Lung (tissue), 11 donors: ENCODE measurements at regions not wholly inside any gene's neighbourhood (a gene's known extent, or its start where the extent isn't known, plus 50 kb on each side); places are given as distances from the start of the nearest gene placed in this dataset.
A peak's percentile ranks its signal among the peaks of the same experiment; 100 is the strongest.

Experiments
- ATAC-seq: fragments of 200-7000 bp; cut with Tn5 transposase; one replicate; pipeline ENCODE4 v1.9.1; 2020; ENCODE audit warnings: moderate number of reproducible peaks; ENCODE audit not compliant: insufficient read depth, low FRiP score
- DNase-seq, 3 donors: peaks; one replicate each; pipeline ENCODE4 v3.0.0-alpha.2; 2013 to 2017
- H3K27ac ChIP-seq, 2 donors: one replicate each; pipeline ENCODE4 v1.5.1; 2013; ENCODE audit warnings: mild to moderate bottlenecking in 2 of 2, moderate library complexity in 2 of 2, control low read depth in 1 of 2, inconsistent platforms in 1 of 2, low read depth in 1 of 2, low read length in 1 of 2
- H3K27me3 ChIP-seq, 3 donors: one replicate each; pipeline ENCODE4 v1.5.1; 2013; ENCODE audit warnings: low read length in 2 of 3; ENCODE audit not compliant: control insufficient read depth in 3 of 3, insufficient read depth in 3 of 3
- H3K36me3 ChIP-seq, 4 donors: one replicate each; pipeline ENCODE4 v1.5.1; 2013; ENCODE audit warnings: low read length in 4 of 4, mild to moderate bottlenecking in 1 of 4, moderate library complexity in 1 of 4; ENCODE audit not compliant: control insufficient read depth in 4 of 4, insufficient read depth in 4 of 4
- H3K4me1 ChIP-seq, 5 donors: one replicate each; pipeline ENCODE4 v1.5.1; 2013; ENCODE audit warnings: low read length in 5 of 5, mild to moderate bottlenecking in 2 of 5, moderate library complexity in 1 of 5; ENCODE audit not compliant: control insufficient read depth in 5 of 5, insufficient read depth in 5 of 5
- H3K4me3 ChIP-seq: one replicate; pipeline ENCODE4 v1.5.1; 2013; ENCODE audit warnings: mild to moderate bottlenecking, control low read depth, moderate library complexity
- H3K9ac ChIP-seq, 2 donors: one replicate each; pipeline ENCODE4 v1.5.1; 2013; ENCODE audit warnings: low read length in 2 of 2, control low read depth in 1 of 2; ENCODE audit not compliant: insufficient read depth in 1 of 2
- H3K9me3 ChIP-seq, 4 donors: one replicate each; pipeline ENCODE4 v1.5.1; 2013; ENCODE audit warnings: low read length in 3 of 4, mild to moderate bottlenecking in 1 of 4, moderate library complexity in 1 of 4; ENCODE audit not compliant: control insufficient read depth in 4 of 4, insufficient read depth in 3 of 4
- CTCF ChIP-seq: IDR thresholded peaks from 2 replicates; pipeline ENCODE4 v1.5.1; 2012; ENCODE audit warnings: mild to moderate bottlenecking; ENCODE audit errors: control extremely low read depth, extremely low read depth
- WGBS, 2 donors: extraction: QIAGEN DNeasy Blood & Tissue Kit; methylation state at CpG; one replicate each; pipeline ENCODE4 v1.1.7; 2013; 5-methylcytosine and 5-hydroxymethylcytosine counted together
- donor health status: control.
- donor health status: control.
- donor health status: Bipolar disorder and iron deficiency.
- donor health status: healthy.
- donor health status: DM: yes; HTN: yes; CAD: no.

DNA sequence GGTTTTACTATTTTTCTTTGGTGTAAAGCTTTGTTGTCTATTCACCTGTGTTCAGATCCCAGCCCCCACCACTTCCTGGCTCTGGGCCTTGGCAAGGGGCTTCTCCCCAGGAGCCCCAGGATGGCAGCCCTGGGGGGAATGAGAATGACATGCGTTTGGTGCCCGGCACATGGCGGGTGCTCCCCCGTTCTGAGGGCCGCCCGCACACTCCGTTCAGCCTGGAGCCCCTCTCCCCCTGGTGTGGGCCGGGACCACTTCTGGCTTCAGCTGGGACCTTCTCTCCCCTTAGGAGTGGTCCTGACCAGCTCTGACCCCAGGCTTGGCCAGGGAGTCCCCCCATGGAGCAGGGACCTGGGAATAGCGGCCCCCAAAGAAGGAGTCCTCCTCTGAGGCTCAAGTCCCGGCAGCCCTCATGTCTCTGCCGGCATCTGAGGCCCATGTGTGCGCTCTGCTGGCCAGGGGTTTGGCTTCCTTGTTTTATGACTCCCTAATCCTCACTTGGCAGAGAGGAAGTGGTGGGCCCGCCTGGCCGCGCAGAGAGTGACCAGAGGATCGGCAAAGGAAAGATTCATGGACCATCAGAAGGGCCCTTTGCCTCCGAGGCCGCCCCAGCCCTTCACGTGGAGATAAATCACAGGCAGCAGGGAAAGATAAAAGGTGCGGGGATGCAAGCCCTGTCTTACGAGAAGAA lies 57.0 kb upstream of the LMX1B start:
- peaks cover 0 to 19% (median 17%) of the 10 kb centered on the region in 3 donors for H3K27me3 ChIP-seq
- no peak for TF ChIP-seq CTCF
- WGBS, 2 donors, result 87% methylated on average over 21 of the region's 21 CpGs
- no peaks in the 10 kb centered on the region for H3K36me3 ChIP-seq
- no peak overlapping the region for H3K27ac ChIP-seq
- H3K4me3 ChIP-seq, result no peak overlapping the region
- no peaks in the 10 kb centered on the region for H3K4me1 ChIP-seq
- ATAC-seq, result no peak
- no peak for DNase-seq
- H3K9me3 ChIP-seq, result no peaks in the 10 kb centered on the region
- H3K9ac ChIP-seq, result no peak overlapping the region

DNA sequence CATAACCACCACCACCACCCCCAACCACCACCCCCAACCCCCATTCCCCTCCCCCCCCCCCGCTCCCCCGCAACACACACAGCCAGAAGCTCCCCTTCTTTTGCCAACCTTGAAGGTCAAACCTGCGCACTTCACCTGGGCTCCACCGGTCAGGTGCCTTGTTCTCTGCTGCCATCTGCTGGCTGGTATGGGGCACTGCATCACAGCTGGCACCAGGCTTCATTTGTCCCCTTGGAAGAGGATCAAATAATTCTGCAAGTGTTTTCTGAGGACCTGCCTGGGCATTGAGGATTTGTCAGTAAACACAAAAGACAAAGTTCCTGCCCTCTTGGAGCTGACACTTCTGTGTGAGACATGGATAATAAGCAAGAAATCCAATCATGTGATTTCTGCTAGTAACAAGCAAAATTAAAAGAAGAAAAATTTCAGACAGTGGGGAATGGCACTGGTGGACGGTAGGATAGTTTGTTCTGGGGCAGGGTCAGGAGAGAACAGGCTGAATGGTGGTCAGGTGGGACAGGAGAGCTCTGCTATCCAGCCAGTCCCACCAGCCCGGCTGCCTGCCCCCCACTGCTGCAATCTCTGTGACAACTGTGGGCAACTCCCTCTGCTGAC lies 55.6 kb upstream of the LMX1B start:
- ATAC-seq, result peak; percentile 77
- no peak overlapping the region for H3K9ac ChIP-seq
- peak; percentile 65 to 70 (median 67) for DNase-seq
- no peak overlapping the region for H3K27ac ChIP-seq
- TF ChIP-seq CTCF, result peak; percentile 98
- H3K4me3 ChIP-seq, result no peak overlapping the region
- H3K9me3 ChIP-seq, result no peaks in the 10 kb centered on the region
- no peaks in the 10 kb centered on the region for H3K36me3 ChIP-seq
- WGBS, 2 donors, result 15 to 23% methylated on average over 6 of the region's 6 CpGs
- no peaks in the 10 kb centered on the region for H3K4me1 ChIP-seq
- H3K27me3 ChIP-seq, result peaks cover 0 to 28% (median 24%) of the 10 kb centered on the region in 3 donors

- no peak for TF ChIP-seq CTCF
- DNase-seq (no peak), ATAC-seq (no peak)
- Histone ChIP-seq H3K4me1 (no peaks in the 10 kb centered on the region), H3K27ac (no peak overlapping the region), H3K9me3 (peaks cover 0 to 3% (median 0%) of the 10 kb centered on the region in 4 donors), H3K9ac (no peak overlapping the region), H3K27me3 (peaks cover 0 to 29% (median 24%) of the 10 kb centered on the region in 3 donors), H3K36me3 (no peaks in the 10 kb centered on the region), H3K4me3 (no peak overlapping the region)
- WGBS, 2 donors, result 88 to 99% methylated on average over 2 of the region's 2 CpGs
Observed at GRCh38 chr9:126559296-126559695, 54.4 kb upstream of the LMX1B start.
